Hepatocyte (in vitro differentiated cells): ENCODE measurements at regions not wholly inside any gene's neighbourhood (a gene's known extent, or its start where the extent isn't known, plus 50 kb on each side); places are given as distances from the start of the nearest gene placed in this dataset.

Source experiments
- EZH2 ChIP-seq: fragments of 200-600 bp; sonication (generic); IDR thresholded peaks from 2 replicates; pipeline ENCODE4 v1.6.1; 2016; ENCODE audit warnings: antibody characterized with exemption, mild to moderate bottlenecking, borderline replicate concordance
- TF ChIP-seq, protein P1 (sequence below): fragments of 200-600 bp; sonication (generic); IDR thresholded peaks from 2 replicates; pipeline ENCODE4 v1.5.1; 2016; ENCODE audit warnings: antibody characterized with exemption, mild to moderate bottlenecking; ENCODE audit not compliant: poor library complexity

DNA sequence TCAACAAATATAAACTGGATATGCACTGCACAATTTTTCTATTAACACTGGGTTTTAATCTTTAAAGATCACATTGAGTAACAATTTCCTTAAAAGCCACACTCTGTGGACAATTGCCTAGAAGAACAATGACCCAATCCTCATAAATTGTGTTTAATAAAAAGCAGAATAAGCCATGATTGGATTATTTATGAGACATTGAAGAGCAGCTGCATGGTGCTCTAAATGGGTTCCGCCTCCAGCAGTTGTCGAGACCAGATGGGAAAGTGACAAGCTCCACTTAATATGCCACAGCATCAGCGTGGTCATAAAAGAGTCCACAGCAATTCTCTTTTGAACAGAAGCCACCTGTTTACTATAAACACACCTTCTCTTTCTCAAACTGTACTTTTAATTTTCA lies 635.2 kb upstream of the FRG1 start:
- TF ChIP-seq, protein P1, sequence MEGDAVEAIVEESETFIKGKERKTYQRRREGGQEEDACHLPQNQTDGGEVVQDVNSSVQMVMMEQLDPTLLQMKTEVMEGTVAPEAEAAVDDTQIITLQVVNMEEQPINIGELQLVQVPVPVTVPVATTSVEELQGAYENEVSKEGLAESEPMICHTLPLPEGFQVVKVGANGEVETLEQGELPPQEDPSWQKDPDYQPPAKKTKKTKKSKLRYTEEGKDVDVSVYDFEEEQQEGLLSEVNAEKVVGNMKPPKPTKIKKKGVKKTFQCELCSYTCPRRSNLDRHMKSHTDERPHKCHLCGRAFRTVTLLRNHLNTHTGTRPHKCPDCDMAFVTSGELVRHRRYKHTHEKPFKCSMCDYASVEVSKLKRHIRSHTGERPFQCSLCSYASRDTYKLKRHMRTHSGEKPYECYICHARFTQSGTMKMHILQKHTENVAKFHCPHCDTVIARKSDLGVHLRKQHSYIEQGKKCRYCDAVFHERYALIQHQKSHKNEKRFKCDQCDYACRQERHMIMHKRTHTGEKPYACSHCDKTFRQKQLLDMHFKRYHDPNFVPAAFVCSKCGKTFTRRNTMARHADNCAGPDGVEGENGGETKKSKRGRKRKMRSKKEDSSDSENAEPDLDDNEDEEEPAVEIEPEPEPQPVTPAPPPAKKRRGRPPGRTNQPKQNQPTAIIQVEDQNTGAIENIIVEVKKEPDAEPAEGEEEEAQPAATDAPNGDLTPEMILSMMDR: no peak
- no peak for TF ChIP-seq EZH2
